ENCODE measurements at regions not wholly inside any gene's neighbourhood (a gene's known extent, or its start where the extent isn't known, plus 50 kb on each side); places are given as distances from the start of the nearest gene placed in this dataset.

DNA sequence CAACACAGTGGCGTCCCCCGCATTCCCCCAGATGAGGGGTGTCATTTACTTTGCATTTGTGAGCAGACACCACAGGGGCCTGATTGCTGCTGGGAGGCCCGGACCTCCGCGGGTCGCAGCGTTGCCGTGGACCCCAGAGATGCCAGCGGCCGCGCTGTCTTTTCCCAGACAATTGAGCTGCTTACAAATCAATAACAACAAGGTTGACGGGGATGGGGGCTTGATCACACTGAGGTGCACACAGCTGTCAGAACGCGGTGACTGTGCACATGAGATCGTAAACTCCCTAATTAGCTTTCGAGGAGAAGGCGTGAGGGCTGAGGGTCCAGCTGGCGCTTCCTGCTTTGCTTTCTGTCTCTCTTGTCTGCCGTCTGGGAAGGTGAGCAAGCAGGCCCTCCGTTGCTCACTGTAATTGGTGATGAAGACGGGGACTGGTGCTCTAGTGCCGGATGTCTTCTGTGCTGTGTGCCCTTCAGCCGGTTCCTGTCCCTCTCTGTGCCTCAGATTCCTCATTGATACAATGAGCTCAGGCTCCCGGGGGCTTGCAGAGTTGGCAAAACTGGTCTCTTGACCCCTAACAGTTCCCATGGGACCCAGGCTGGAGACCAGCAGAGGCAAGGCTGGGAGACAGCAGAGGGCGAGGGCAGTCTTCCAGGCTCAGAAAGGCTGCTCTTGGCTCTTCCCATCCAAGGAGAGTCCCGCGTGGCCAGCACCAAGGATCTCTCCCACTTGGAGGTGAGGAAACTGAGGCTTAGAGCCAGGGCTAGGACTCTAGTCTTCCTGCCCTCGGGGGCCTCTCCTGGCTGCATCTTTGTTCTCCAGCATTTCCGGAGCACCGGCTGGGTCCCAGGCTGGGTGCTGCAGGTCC is 126.0 kb upstream of the PMEPA1 start:
- no peak for DNase-seq

DNA sequence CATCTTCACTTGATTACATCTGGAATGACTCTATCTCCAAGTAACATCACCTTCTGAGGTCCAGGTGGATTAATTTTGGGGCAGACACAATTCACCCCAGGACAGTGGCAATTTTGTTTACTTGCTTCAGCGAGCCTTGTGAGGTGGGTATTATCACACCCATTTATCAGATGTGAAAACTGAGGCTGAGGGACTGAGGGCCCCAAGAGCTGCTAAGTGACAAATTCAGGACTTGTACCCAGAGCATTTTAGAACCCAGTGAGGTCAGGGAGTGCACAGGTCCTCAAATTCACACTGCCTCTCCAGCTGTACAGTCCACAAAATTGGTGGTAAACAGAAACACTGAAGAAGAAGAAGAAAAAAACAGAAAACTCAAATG is 125.2 kb upstream of the PMEPA1 start:
- Mint-ChIP-seq H3K36me3 (no peaks in the 10 kb centered on the region), H3K9me3 (no peaks in the 10 kb centered on the region), H3K27ac (no peak overlapping the region), H3K4me1 (no peaks in the 10 kb centered on the region), H3K4me3 (no peak overlapping the region), H3K27me3 (peaks cover 4% of the 10 kb centered on the region)
- no peak for DNase-seq

More for the DNA sequence above, 126.0 kb upstream of the PMEPA1 start:
- H3K4me3 Mint-ChIP-seq: no peak overlapping the region
- H3K4me1 Mint-ChIP-seq: no peaks in the 10 kb centered on the region
- H3K36me3 Mint-ChIP-seq: no peaks in the 10 kb centered on the region
- no peak overlapping the region for H3K27ac Mint-ChIP-seq
- H3K27me3 Mint-ChIP-seq: peaks cover 4% of the 10 kb centered on the region
- no peaks in the 10 kb centered on the region for H3K9me3 Mint-ChIP-seq

DNA sequence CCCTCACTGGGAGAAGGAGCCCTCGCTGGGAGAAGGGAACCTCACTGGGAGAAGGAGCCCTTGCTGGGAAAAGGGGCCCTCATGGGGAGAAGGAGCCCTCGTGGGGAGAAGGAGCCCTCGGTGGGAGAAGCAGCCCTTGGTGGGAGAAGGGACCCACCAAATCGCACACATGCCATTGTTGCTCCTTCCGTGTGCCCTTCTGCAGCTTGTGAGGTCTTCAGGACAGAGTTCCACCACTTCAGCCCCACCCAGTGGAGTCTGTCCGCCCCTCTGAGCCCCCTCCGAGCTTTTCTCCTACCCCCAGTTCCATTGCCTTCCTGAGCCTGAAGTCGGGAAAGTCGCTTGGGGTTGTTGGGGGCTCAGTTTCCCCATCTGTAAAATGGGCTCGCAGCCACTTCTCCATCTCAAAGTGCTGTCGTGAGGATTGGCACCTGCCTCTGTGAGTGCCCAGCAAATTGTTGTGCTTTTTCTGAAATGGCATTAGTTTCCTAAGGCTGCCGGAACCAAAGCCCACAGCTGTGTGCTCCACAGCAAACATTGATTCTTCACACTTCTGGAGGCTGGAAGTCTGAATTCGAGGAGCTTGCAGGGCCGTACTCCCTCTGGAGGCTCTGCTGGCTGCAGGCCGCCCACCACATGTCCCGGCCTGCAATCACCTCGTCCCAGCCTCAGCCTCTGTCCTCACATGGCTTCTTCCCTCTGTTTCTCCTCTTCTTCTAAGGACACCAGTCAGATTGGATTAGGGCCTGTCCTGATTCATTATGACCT is 124.7 kb upstream of the PMEPA1 start:
- H3K27ac Mint-ChIP-seq: no peak overlapping the region
- peaks cover 4% of the 10 kb centered on the region for H3K27me3 Mint-ChIP-seq
- no peak for DNase-seq
- no peak overlapping the region for H3K4me3 Mint-ChIP-seq
- H3K36me3 Mint-ChIP-seq: no peaks in the 10 kb centered on the region
- H3K9me3 Mint-ChIP-seq: no peaks in the 10 kb centered on the region
- H3K4me1 Mint-ChIP-seq: no peaks in the 10 kb centered on the region

DNA sequence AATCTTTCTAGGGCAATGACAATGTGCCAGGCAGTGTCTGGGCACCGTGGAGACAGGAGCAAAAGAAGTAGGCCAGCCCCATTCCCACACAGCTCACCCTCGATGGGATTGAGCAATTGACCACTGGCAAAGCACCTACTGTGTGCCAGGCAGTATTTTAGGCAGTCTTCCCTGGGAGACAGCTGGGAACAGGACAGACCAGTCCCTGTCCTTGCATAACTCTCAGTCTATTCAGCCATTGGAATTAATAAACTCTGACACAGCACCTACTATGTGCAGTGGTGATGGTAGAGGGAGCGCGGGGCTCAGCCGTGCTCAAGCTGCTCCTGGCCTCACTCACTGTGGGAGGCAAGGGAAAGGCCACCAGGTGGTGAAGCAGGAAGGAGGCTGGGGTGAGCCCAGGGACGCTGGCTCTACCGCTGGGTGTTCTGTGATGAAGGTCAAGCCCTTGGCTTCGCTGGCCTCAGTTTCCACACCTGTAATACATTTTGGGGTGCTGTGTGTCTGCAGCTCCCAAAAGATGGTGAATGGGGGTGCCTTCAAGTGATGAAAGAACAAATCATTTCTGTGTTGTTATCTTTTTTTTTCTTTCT is 122.3 kb upstream of the PMEPA1 start:
- Mint-ChIP-seq H3K27me3 (peaks cover 4% of the 10 kb centered on the region), H3K27ac (no peak overlapping the region), H3K4me3 (no peak overlapping the region), H3K4me1 (no peaks in the 10 kb centered on the region), H3K36me3 (no peaks in the 10 kb centered on the region), H3K9me3 (no peaks in the 10 kb centered on the region)
- no peak for DNase-seq

DNA sequence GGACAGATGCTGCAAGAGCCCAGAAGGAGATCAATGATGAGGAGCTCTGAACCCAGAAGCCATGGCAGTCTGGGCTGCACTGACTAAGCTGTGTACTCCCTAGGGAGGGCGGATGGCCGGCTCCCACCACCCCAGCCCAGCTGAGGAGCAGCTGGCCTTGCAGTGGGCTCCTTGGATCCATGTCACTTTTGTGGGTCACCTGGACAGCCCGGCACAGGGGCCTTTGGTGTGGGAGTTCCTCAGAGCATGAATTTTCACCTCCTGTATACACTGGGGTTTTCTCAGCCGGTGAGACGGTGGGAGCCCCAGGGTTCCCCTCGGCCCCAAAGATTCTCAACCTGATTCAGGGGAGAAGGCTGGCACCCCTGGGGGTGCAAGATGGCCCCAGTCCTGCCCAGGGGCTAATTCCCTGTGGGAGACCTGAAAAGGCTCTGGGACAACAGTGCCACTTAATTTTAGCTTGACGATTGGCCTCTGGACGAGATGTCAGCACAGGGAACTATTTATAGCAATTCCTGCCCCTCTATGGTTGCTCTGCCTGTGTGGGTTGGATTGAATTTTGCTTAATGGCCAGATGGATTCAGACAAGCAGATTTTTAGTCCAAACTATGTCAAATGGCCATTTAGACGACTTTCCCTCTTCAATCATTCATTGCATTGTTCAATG is 121.6 kb upstream of the PMEPA1 start:
- Mint-ChIP-seq H3K27ac (no peak overlapping the region), H3K4me1 (no peaks in the 10 kb centered on the region), H3K27me3 (peaks cover 4% of the 10 kb centered on the region), H3K9me3 (no peaks in the 10 kb centered on the region), H3K4me3 (no peak overlapping the region), H3K36me3 (no peaks in the 10 kb centered on the region)
- no peak for DNase-seq

DNA sequence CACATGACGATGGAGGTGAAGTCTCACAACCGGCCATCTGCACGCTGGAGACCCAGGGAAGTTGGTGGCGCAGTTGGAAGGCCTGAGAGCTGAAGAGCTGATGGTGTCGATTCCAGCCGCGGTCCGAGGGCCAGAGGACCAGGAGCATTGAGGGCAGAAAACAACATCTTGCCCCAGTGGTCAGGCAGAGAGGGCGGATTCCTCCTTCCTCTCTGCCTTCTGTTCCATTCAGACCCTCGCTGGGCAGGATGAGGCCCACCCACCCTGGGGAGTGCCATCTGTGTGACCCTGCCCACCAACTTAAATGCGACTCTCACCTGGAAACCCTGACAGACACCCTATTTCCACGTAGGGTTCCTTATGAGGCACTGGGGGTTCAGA is 120.7 kb upstream of the PMEPA1 start:
- DNase-seq: no peak
- Mint-ChIP-seq H3K36me3 (no peaks in the 10 kb centered on the region), H3K27me3 (peaks cover 4% of the 10 kb centered on the region), H3K27ac (no peak overlapping the region), H3K4me3 (no peak overlapping the region), H3K9me3 (no peaks in the 10 kb centered on the region), H3K4me1 (no peaks in the 10 kb centered on the region)

DNA sequence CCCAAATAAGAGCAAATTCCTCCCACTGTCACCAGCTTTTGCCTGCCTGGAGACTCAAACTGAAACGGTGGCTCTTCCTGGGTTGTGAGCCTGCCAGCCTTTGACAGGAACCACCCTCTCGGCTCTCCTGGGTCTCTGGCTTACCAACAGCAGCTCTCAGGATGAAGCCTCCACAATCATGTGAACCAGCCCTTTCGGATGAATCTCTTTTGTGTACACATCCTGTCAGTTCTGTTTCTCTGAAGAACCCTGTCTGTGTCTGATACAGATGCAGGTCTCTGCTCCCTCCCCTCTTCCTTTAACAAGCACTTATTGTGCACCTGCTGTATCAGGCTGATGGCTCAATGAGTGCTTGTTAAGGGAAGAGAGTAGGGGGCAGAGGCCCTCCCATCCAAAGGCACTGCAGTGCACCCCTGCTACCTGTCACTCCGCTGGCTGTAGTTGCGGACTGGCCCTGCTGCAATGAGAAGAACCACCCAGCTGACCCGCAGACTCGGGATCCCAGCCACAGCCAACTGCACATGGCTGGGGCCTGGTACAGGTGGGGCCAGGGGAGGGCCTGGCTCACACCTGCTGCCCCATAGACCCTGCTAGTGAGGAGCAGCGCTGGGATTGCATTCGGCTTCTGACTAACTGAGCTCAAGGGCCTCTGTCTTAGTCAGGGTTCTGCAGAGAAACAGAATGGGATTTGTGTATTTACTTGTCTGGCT is 120.1 kb upstream of the PMEPA1 start:
- H3K9me3 Mint-ChIP-seq: no peaks in the 10 kb centered on the region
- peaks cover 3% of the 10 kb centered on the region for H3K27me3 Mint-ChIP-seq

DNA sequence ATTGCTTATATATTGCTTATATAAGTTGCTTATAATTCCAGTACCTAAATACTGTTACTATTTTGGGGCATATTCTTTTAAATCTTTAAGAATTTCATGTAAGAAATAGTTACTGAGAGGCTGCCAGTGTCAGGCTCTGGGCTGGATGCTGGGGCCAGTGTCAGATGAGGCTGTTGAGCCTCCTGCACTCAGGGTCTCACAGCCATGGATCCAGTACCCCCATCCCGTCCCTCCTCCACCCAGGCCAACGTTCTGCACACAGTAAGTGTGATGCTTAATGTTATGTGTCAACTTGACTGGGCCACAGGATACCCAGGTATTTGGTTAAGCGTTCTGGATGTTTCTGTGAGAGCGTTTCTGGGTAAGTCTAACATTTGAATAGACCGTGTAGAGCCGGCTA is 119.5 kb upstream of the PMEPA1 start:
- Mint-ChIP-seq H3K4me1 (no peaks in the 10 kb centered on the region), H3K27me3 (no peaks in the 10 kb centered on the region), H3K4me3 (no peak overlapping the region), H3K27ac (no peak overlapping the region), H3K9me3 (no peaks in the 10 kb centered on the region), H3K36me3 (no peaks in the 10 kb centered on the region)
- DNase-seq: no peak

More for the DNA sequence above, 120.1 kb upstream of the PMEPA1 start:
- no peak for DNase-seq
- Mint-ChIP-seq H3K4me1 (no peaks in the 10 kb centered on the region), H3K36me3 (no peaks in the 10 kb centered on the region), H3K4me3 (no peak overlapping the region), H3K27ac (no peak overlapping the region)

DNA sequence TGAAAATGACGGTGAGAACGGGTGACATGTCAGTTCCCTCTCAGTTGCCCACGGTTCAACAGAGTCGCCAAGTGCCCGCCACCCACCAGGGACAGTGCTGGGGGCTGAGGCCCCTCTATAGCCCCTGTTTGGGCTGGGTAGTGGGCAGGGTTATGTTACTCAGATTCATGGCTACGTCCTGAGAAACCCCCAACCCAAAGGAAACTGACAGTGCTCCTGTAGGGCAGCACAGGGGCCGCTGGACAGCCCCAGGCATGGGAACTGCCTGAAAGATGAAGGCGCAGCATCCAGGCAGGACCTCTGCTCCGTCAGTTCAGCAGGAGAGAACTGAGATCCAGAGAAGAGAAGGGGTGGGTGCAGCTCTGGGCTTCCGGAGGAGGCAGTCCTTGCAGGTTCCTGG is 118.9 kb upstream of the PMEPA1 start:
- Mint-ChIP-seq H3K4me3 (no peak overlapping the region), H3K27me3 (no peaks in the 10 kb centered on the region), H3K36me3 (no peaks in the 10 kb centered on the region), H3K9me3 (no peaks in the 10 kb centered on the region), H3K27ac (no peak overlapping the region), H3K4me1 (no peaks in the 10 kb centered on the region)
- DNase-seq: no peak

DNA sequence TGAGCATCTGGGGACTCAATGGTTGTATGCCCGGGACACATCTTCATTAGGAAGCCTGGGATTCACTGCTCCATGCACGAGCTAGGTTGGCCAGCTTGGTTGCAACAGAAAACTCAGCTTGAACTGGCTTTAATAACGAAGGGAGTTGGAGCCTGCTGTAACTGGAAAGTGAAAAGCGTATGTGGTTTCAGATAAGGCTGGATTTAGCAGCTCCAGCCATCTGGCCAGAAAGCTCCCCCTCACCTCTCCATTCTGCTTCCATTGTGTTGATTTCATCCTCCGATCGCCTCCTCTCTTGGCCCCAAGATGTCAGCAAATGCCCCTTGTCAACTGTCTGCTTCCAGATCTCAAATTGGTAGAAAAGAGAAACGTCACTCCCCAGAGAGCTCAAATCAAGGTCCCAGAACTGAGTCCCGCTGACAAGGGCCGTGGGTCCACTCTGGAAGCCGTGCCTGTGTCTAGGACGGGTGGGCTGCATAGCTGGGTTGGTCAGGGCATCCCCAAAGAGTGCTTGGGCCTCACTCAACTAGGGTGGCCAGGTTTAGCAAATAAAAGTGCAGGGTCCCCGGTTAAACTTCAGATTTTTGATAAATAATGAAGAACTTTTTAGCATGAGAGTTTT is 117.0 kb upstream of the PMEPA1 start:
- H3K27ac Mint-ChIP-seq: no peak overlapping the region
- no peaks in the 10 kb centered on the region for H3K27me3 Mint-ChIP-seq
- no peaks in the 10 kb centered on the region for H3K9me3 Mint-ChIP-seq
- no peak for DNase-seq
- H3K4me1 Mint-ChIP-seq: no peaks in the 10 kb centered on the region
- no peak overlapping the region for H3K4me3 Mint-ChIP-seq
- no peaks in the 10 kb centered on the region for H3K36me3 Mint-ChIP-seq

DNA sequence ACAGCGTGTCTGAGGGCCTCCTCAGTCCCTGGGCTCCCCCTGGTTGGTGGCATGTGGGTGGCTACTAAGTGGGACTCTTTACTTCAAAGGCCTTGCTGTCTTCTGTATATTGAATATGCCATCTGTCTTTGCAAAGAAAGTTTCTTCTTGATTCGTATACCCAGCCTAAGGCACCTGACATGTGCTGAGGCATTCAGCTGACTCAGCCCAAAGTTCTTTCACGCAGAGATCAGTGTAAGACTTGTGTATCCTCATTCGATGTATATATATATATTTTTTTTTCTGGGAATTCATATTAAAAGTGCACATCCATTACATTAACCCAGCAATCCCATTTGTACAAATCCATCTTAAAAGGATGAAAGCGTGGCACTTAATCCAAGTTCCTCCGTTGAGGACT is 115.1 kb upstream of the PMEPA1 start:
- H3K27ac Mint-ChIP-seq: no peak overlapping the region

DNA sequence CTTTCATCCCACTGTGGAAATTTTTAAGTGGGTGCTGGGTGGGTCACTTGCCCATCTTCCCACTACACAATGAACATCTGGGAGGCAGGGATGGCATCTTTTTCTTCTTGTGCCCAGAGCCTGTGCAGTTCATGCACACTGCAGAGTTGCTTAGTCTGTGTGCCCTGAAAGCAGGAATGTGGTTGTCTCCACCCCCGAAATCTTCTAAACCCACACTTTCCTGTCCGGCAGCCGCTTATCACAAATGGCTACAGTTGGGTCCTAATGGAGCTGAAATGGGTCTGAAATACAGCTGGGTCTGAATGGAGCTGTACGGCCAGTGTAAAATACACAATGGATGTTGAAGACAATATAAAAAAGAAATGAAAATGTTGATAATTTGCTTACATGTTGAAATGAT is 112.1 kb upstream of the PMEPA1 start:
- Mint-ChIP-seq H3K27ac (no peak overlapping the region), H3K36me3 (no peaks in the 10 kb centered on the region), H3K27me3 (peaks cover 6% of the 10 kb centered on the region), H3K4me1 (no peaks in the 10 kb centered on the region), H3K4me3 (no peak overlapping the region), H3K9me3 (no peaks in the 10 kb centered on the region)
- DNase-seq: no peak

More for the DNA sequence above, 115.1 kb upstream of the PMEPA1 start:
- Mint-ChIP-seq H3K27me3 (no peaks in the 10 kb centered on the region), H3K4me1 (no peaks in the 10 kb centered on the region), H3K9me3 (no peaks in the 10 kb centered on the region), H3K36me3 (no peaks in the 10 kb centered on the region), H3K4me3 (no peak overlapping the region)
- DNase-seq: no peak

DNA sequence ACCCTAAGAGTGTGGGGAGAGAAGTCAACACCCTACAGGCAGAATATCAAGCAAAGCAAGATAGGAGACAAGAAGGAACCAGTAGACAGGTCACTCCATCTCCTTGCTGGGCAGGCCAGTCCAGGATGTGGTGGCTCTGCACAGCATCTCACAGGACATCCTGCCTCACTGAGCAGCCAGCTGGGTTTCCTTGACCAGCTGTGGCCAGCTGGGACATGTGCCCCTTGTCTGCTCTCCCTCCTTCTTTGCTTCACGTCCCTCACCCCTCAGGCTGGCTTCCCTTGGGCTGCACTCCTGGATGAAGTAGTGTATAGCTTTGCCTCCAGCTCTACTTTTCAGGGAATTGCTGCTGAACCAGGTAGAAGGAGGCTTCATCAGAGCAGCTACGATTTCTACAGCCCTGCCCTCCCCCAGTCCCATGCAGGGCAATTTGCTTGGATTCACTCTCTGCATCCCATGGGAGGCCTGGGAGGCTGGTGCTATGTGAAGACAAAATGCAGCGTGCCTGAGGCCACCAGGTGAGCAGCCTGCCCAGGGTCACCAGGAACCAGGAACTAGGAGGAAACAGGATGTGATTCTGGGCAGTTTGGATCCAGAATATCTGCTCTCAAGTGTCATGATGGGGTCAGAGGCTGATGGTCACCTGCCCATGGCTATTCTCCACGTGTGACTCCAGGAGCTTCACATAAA is 110.0 kb upstream of the PMEPA1 start:
- H3K27me3 Mint-ChIP-seq: peaks cover 6% of the 10 kb centered on the region
- H3K27ac Mint-ChIP-seq: no peak overlapping the region

DNA sequence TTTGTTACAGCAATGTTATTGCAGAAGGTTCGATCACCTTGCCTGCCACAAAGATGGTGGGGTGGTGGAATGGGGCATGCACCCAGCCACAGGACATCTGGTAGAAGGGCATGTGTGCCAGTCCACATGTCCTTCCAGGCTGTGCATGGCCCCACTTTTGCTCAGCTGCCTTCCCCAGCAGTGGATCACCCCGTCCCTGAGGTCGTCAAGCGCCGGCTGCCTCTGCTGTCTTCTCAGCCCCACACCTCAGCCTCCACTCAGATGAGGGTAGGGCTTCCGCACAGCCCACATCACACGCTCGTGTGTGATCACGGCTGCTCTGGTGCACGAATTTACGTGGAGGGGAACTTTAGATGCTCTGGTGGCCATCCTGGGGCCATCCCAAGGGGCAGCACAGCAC is 109.5 kb upstream of the PMEPA1 start:
- H3K4me3 Mint-ChIP-seq: no peak overlapping the region
- H3K36me3 Mint-ChIP-seq: no peaks in the 10 kb centered on the region
- H3K9me3 Mint-ChIP-seq: no peaks in the 10 kb centered on the region
- H3K27me3 Mint-ChIP-seq: peaks cover 6% of the 10 kb centered on the region
- H3K4me1 Mint-ChIP-seq: no peaks in the 10 kb centered on the region
- DNase-seq: no peak
- H3K27ac Mint-ChIP-seq: no peak overlapping the region

More for the DNA sequence above, 110.0 kb upstream of the PMEPA1 start:
- Mint-ChIP-seq H3K4me1 (no peaks in the 10 kb centered on the region), H3K4me3 (no peak overlapping the region), H3K9me3 (no peaks in the 10 kb centered on the region), H3K36me3 (no peaks in the 10 kb centered on the region)
- no peak for DNase-seq
